A673 (cell line): ENCODE measurements at regions not wholly inside any gene's neighbourhood (a gene's known extent, or its start where the extent isn't known, plus 50 kb on each side); places are given as distances from the start of the nearest gene placed in this dataset.

Experiments used
- BruUV-seq: library from RNA; stranded (reverse); fragments of 400-500 nt; replicated peaks from 2 replicates; lab custom pipeline; 2021; lab: Mats Ljungman, UMichigan
- CTCF ChIA-PET: fragments of 300-600 bp; sonication (Branson Sonifier 250); formaldehyde crosslinking; loops from one replicate; lab custom pipeline; 2022; ENCODE audit warnings: antibody characterized with exemption; lab: Charles Lee
- POLR2A ChIA-PET: fragments of 300-600 bp; sonication (Branson Sonifier 250); formaldehyde crosslinking; loops from one replicate; lab custom pipeline; 2022; ENCODE audit warnings: antibody characterized with exemption; ENCODE audit not compliant: low non-redundant PET; lab: Charles Lee
- DNase-seq: peaks from one replicate; pipeline ENCODE4 v3.0.0-alpha.2; 2015; ENCODE audit warnings: low spot score
- H3K27ac ChIP-seq: fragments of 200-600 bp; sonication (generic); 2 replicates; pipeline ENCODE4 v1.5.1; 2016; ENCODE audit warnings: mixed run types, low read depth, mild to moderate bottlenecking, mixed read lengths, antibody characterized with exemption, low read length; ENCODE audit not compliant: poor library complexity, severe bottlenecking
- H3K27me3 ChIP-seq: fragments of 200-600 bp; sonication (generic); replicated peaks from 2 replicates; pipeline ENCODE4 v1.6.1; 2017; ENCODE audit warnings: mixed run types, low read depth, mild to moderate bottlenecking, mixed read lengths, antibody characterized with exemption, low read length; ENCODE audit not compliant: insufficient read depth, poor library complexity
- H3K36me3 ChIP-seq: fragments of 200-600 bp; sonication (generic); 2 replicates; pipeline ENCODE4 v1.6.1; 2016; ENCODE audit warnings: mixed run types, mild to moderate bottlenecking, mixed read lengths, antibody characterized with exemption, low read length; ENCODE audit not compliant: insufficient read depth, poor library complexity, severe bottlenecking
- H3K4me1 ChIP-seq: fragments of 200-600 bp; sonication (generic); 2 replicates; pipeline ENCODE4 v1.6.1; 2017; ENCODE audit warnings: mixed run types, mild to moderate bottlenecking, mixed read lengths, antibody characterized with exemption, low read length; ENCODE audit not compliant: insufficient read depth, poor library complexity, severe bottlenecking
- H3K4me3 ChIP-seq: fragments of 200-600 bp; sonication (generic); 2 replicates; pipeline ENCODE4 v1.5.1; 2016; ENCODE audit warnings: low read depth, mixed run types, mild to moderate bottlenecking, mixed read lengths, low read length; ENCODE audit not compliant: poor library complexity, severe bottlenecking
- H3K9me3 ChIP-seq: fragments of 200-600 bp; sonication (generic); 2 replicates; pipeline ENCODE4 v1.6.1; 2016; ENCODE audit warnings: mixed run types, low read depth, mild to moderate bottlenecking, mixed read lengths, antibody characterized with exemption, low read length; ENCODE audit not compliant: poor library complexity, severe bottlenecking
- EZH2 ChIP-seq: fragments of 200-600 bp; sonication (generic); IDR thresholded peaks from 2 replicates; pipeline ENCODE4 v1.6.1; 2017; ENCODE audit warnings: borderline replicate concordance, low read depth, mild to moderate bottlenecking, mixed read lengths, antibody characterized with exemption, low read length; ENCODE audit not compliant: poor library complexity, severe bottlenecking
- intact Hi-C: fragments of 100-400 bp; cut with micrococcal nuclease; formaldehyde crosslinking; loops from one replicate; pipeline ENCODE4 v1.10.0; 2022; ENCODE audit not compliant: unreplicated experiment
- TF ChIP-seq, protein P1 (sequence below): fragments of 300-800, 200-600 bp; sonication (generic); conservative IDR thresholded peaks from 2 replicates; pipeline ENCODE4 v1.5.1; 2017; ENCODE audit warnings: low read depth, mild to moderate bottlenecking, antibody characterized with exemption, low read length, moderate library complexity, mixed read lengths

DNA sequence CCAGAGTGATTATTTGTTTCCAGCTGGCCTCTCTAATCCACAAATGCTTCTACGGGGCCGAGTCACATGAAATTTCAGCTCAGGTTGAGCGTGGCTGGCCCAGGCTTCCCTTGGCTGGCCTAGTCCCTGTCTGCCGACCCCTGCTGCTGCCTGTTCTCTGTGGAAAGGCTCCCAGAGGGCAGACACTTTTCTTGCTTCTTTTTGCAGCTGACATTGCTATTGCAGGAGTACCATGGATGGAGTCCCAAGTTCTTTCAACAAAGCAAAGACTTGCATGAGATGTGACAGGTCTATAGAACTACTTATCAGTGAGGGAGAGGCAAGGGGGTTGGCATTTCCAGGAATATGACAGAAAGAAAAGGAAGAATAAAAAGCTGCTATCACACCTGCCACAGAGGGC lies 287.4 kb upstream of the ARRDC3 start:
- no peaks in the 10 kb centered on the region for H3K4me1 ChIP-seq
- intact Hi-C loops: no loop called here
- H3K27me3 ChIP-seq: no peaks in the 10 kb centered on the region
- CTCF ChIA-PET: no interaction called here
- H3K9me3 ChIP-seq: no peaks in the 10 kb centered on the region
- no peak overlapping the region for H3K4me3 ChIP-seq
- BruUV-seq: no TSS peak
- POLR2A ChIA-PET: no interaction called here
- DNase-seq: no peak
- no peaks in the 10 kb centered on the region for H3K36me3 ChIP-seq
- H3K27ac ChIP-seq: no peak overlapping the region
- no peak for TF ChIP-seq EZH2
- TF ChIP-seq, protein P1, sequence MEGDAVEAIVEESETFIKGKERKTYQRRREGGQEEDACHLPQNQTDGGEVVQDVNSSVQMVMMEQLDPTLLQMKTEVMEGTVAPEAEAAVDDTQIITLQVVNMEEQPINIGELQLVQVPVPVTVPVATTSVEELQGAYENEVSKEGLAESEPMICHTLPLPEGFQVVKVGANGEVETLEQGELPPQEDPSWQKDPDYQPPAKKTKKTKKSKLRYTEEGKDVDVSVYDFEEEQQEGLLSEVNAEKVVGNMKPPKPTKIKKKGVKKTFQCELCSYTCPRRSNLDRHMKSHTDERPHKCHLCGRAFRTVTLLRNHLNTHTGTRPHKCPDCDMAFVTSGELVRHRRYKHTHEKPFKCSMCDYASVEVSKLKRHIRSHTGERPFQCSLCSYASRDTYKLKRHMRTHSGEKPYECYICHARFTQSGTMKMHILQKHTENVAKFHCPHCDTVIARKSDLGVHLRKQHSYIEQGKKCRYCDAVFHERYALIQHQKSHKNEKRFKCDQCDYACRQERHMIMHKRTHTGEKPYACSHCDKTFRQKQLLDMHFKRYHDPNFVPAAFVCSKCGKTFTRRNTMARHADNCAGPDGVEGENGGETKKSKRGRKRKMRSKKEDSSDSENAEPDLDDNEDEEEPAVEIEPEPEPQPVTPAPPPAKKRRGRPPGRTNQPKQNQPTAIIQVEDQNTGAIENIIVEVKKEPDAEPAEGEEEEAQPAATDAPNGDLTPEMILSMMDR: no peak

DNA sequence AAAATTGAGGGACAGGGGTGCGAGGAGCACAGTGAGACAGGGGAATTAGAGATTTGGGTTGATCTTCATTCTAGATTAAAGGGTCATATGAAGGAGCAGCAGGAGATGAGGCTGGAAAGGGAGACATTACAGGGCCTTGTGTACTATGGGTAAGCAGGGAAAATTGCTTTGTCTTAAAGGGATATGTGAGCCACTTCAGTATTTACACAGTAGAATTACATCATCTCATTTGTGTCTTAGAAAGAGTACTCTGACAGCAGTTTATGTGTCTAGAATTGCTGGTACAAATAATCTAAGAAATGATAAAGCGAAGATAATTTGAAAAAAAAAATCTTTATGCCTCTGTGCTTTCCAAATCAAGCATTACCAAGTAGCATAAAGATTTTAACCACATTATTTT lies 287.0 kb upstream of the ARRDC3 start:
- ChIA-PET CTCF (no interaction called here), POLR2A (no interaction called here)
- no peaks in the 10 kb centered on the region for H3K4me1 ChIP-seq
- TF ChIP-seq, protein P1: no peak
- no peak for TF ChIP-seq EZH2
- H3K4me3 ChIP-seq: no peak overlapping the region
- intact Hi-C loops: no loop called here
- H3K9me3 ChIP-seq: no peaks in the 10 kb centered on the region
- no peak overlapping the region for H3K27ac ChIP-seq
- DNase-seq: no peak
- BruUV-seq: no TSS peak
- no peaks in the 10 kb centered on the region for H3K27me3 ChIP-seq
- H3K36me3 ChIP-seq: no peaks in the 10 kb centered on the region

DNA sequence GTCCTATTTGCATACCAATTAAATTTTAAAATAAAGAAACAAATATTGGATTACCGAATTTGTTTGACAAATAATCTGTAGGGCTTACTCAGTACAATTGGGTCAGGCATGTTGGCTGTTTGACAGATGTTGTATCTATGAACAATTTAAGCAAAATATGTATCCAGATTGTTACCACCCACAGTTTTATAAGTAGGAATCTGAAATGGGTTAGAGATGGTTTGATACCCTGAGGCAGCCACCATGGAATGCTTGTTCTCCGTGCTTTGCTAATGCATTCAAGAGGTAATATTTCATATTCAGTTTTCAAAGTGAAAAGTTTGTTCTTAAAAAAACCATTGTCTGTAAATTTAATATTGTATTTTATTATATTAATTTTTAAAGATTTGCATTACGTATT lies 285.1 kb upstream of the ARRDC3 start:
- H3K4me1 ChIP-seq: no peaks in the 10 kb centered on the region
- CTCF ChIA-PET: no interaction called here
- TF ChIP-seq, protein P1: no peak
- no peak for TF ChIP-seq EZH2
- no peaks in the 10 kb centered on the region for H3K27me3 ChIP-seq
- H3K9me3 ChIP-seq: no peaks in the 10 kb centered on the region
- intact Hi-C loops: no loop called here
- no peak overlapping the region for H3K4me3 ChIP-seq
- H3K27ac ChIP-seq: no peak overlapping the region
- DNase-seq: no peak
- BruUV-seq: no TSS peak
- no peaks in the 10 kb centered on the region for H3K36me3 ChIP-seq
- POLR2A ChIA-PET: no interaction called here
